Embryonic facial prominence (tissue), 1 donor: ENCODE measurements at regions not wholly inside any gene's neighbourhood (a gene's known extent, or its start where the extent isn't known, plus 50 kb on each side); places are given as distances from the start of the nearest gene placed in this dataset.
A peak's percentile ranks its signal among the peaks of the same experiment; 100 is the strongest.
"Not testable (repeated sequence)": the region's sequence is repeated elsewhere in the genome, so short reads cannot be mapped to it uniquely, and the experiment has no call there.

Experiments
- DNase-seq: peaks from one replicate; pipeline ENCODE4 v3.0.0-alpha.2; 2016; ENCODE audit errors: extremely low spot score

DNA sequence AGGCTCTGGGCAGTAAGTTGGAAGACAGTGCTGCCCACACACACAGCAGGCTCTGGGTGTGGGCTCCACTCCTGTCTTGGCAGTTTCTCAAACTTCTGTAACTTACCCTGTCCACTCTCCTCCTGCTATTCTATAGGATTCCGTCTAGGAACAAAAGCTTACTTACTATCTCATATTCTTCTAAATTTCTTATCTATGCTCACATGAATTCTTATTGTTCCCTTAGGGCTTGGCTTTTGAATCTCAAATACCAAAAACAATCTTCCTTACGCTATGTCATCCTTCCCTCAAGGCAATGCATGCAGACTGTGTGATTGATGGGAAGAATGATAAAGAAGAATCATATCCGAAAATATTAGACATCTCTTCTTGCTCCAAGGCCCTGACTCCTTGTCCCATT is 425.9 kb upstream of the ONECUT1 start:
- DNase-seq: no peak

GRCh38 chr15:53213336-53213735 is 423.2 kb upstream of the ONECUT1 start:
- DNase-seq: no peak

DNA sequence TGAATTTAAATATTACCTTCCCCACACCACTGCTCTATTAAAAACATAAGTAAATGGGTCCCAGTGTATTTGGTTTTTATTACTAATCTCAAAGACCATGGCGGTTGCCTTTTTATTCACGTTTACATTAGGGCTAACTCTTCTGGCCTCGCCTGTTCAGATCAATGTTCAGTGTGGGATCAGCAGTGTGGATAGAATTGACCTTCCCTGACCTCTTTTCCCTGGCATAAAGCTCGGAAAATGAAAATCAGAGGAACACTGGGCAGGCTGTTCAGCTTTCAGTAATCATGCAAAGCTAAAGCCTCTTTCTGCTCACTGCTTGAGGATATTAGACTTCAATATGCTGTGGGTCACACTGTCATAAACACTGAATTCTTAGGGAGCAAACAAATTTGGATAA is 422.6 kb upstream of the ONECUT1 start:
- DNase-seq: no peak

DNA sequence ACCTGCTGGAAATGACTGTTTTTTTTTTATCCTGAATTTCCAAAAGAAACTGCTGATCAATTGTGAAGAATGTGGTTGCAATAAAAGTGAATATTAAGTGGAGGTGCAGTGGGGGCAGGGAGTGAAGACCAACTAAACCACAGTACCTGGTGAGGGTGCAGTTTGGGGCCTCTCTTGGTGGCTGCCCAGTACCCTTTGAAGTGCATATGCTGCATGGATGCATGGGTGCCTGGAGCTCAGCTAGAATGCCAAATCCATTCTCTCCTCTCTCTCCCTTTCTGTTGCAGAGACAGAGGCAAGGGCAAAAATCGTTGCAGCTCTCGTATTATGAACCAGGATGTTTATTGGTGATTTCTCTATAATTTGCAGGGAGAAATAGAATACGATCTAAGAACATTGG is 420.5 kb upstream of the ONECUT1 start:
- DNase-seq: no peak

DNA sequence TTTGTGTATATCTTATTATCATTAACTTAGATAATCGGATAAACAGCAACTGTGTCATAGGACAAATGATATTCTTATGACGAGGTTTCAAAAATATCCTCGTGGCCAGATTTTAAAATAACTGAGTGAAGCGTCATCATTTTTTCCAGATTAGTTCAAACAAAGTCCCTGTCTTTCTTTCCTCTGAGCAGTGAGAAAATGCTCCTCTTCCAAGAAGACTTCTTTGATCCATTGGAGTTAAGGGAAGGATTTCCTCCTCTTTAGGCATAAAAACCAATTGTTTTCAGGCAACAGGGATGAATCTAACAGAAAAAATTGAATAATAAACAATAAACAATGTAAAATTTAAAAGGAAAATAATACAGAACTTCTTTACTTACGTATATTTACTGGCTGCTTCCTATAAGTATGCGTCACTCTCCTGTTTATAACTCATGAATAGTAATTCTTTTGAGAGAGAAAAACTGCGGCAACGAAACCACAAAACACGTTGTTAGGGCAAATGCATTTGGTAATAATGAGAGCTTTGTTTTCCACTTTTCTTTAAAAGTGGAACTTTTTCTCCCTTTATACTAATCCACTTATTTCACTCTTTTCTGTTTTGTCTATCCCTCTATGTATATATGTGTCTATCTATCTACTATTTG is 419.4 kb upstream of the ONECUT1 start:
- no peak for DNase-seq

DNA sequence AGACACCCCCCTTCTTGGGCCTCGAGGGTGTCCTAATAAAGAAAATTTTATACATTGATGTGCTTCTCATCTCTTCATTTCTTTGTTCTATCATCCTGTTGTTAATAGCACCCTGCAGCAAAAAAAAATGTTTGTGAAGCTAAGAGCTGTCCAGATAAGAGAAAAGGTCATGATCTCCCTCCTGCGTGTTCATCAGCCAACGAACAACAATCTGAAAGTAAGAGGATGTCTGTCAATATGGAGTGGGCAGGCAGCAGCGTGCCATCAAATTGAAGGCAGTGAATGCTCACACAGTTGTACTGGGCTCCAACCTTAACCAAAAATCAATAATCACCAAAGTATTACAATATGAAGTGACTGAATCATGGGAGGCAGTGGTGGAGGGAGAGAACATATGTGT is 418.6 kb upstream of the ONECUT1 start:
- no peak for DNase-seq

DNA sequence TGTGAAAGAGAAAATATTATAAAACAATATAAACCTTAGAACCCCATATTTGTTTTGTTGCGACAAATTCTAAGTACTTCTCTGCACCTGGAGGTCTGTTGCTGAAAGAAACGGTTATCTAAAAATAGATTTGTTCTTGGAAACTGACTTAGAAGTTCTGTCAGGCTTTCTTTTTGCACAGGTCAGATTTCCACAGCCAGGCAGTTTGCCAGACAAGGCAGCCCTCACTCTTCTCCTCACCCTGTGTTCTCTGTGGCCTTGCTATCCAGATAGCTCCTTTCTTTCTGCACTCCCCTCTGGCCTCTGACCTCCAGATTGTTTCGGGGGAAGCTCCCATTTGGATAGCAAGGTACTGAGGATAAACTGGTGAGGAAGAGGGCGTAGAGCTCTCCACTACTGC is 413.3 kb upstream of the ONECUT1 start:
- DNase-seq: no peak

DNA sequence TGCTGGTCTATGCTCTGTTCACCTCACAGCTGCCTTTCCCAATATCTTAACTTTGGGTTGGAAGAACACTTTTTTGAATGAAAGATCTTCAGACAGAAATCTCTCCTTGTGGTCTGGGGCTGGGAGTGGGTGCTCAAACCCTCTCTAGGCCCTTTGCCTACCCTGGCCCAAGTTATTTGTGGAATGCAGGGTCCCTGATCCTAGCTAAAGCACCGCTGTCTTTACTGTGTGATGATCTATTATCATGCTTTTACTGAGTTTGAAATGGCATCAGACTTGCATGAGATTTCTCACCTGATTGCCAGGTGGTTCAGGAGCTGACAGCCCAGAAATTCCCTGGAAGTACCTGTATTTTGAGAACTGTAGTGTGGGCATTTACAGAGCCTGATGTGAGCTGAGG is 412.7 kb upstream of the ONECUT1 start:
- DNase-seq: no peak

DNA sequence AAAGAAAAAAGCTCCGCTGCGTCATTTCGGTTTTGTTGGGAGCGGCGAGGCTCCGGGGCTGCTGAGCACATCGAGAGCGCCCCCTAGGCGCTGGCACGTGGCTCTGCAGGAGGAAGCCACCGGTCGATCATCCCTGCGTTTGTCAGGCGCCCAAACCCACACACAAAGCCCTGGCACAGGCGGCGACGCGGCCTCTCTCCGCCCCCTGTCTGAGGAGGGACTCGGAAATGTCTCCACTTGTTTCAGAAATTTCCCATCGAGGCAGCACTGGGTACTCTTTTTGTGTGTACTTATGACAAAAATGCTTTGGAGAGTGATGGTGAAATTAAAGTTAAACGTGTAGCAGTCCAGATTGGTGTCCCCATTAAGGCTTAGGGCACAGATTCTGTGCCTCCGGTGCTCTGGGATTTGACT is 407.3 kb upstream of the ONECUT1 start:
- peak; percentile 12 for DNase-seq

DNA sequence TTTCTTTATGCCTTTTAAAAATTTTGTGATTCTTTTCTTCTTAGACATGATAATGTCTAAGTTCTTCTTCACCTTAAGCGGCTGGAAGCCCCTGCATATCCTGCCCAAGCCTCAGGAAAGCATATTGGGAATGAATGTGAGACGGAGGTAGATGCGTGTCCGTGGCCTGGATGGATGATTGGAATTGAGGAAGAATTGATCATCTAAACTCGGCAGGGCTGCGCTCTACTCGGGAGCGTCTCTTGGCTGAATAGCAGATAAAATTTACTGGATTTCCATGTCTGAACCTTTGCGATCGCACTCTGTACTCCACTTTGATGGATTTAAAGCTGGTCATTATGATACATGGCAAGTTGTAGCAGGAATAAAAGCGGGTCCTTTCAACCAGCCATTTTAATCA is 406.7 kb upstream of the ONECUT1 start:
- no peak for DNase-seq

- DNase-seq: no peak
Measured at GRCh38 chr15:53196242-53196641, 406.1 kb upstream of the ONECUT1 start.

DNA sequence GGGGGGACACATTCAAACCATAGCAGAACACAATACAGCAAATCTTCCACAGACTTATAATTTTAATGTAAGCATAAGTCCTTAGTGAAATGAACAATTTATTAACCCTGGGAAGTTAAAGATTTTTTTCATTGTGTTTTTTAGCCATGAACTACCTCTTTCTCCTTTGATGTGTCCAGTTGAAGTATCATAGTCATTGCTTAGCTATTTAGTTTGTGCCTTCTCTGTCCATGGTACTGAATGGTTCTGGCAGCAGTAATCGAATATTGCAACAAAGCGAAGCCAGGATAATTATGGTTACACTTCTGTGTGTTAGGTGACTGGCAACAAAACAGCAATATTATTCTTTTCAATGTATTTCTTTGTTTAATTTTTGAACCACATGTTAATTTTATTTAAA is 403.0 kb upstream of the ONECUT1 start:
- DNase-seq: no peak

DNA sequence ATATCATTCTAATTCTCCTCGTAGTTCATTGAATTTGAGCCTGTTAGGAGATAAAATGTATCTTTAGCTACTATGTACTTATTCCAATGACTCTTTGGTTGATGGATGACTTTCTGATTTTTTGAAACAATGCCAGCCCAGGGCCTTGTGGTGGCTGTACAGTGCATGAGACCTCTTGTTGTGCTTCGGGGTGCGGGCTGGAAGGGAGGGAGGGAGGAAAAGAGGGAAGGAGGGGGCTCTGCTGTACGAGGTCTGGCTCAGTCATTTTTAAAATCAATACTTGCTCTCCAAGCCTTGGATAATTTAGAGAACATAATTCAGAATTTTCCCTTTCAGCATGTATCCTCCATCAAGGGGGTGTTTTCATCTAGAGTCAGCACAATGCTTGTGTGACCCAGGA is 399.7 kb upstream of the ONECUT1 start:
- no peak for DNase-seq

DNA sequence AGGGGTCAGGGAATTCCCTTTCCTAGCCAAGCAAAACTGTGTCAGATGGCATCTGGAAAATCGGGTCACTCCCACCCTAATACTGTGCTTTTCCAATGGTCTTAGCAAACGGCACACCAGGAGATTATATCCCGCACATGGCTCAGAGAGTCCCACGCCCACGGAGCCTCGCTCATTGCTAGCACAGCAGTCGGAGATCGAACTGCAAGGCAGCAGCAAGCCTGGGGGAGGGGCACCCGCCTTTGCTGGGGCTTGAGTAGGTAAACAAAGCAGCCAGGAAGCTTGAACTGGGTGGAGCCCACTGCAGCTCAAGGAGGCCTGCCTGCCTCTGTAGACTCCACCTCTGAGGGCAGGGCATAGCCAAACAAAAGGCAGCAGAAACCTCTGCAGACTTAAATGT is 393.3 kb upstream of the ONECUT1 start:
- not testable (repeated sequence) for DNase-seq

DNA sequence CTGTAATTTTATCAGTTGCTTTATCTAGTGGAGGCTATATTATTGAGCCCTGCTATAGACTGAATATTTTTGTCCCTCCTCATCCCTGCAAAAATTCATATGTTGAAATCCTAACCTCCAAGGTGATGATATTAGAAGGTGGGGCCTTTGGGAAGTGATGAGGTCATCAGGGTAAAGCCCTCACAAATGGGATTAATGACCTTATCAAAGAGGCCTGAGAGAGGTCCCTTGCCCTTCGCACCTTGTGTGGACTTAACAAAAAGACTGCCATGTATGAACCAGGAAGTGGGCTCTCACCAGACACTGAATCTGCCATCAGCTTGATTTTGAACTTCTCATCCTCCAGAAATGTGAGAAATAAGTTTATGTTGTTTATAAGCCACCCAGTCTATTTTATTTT is 381.4 kb upstream of the ONECUT1 start:
- DNase-seq: no peak

DNA sequence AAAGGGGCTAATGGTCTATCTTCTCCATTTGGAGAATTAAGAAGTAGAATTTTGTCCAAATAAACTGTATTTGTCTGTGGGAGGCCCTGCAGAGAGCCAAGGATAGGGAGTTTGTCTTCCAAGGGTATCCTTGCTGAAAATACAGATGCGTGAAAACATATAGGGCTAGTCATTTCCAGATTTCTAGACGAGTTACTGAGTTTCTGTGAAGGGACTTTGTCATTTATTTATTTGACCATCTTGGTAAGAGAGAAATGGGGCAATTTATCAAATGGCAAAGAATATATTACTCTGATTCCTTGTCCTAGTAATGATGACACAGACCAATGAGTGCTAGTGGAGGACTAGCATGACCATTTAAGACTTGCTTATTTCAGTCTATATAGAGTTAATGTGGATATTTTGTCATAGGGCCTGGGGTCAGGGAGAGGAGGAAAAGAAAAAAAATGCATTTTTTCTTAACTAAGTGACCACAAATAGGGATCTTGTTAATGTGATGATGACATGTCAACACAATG is 376.6 kb upstream of the ONECUT1 start:
- DNase-seq: no peak

- DNase-seq: no peak
Measured at GRCh38 chr15:53165988-53166683, 376.0 kb upstream of the ONECUT1 start.

- no peak for DNase-seq
Measured at GRCh38 chr15:53160092-53160704, 370.1 kb upstream of the ONECUT1 start.

GRCh38 chr15:53159458-53159857 is 369.3 kb upstream of the ONECUT1 start:
- DNase-seq: no peak

DNA sequence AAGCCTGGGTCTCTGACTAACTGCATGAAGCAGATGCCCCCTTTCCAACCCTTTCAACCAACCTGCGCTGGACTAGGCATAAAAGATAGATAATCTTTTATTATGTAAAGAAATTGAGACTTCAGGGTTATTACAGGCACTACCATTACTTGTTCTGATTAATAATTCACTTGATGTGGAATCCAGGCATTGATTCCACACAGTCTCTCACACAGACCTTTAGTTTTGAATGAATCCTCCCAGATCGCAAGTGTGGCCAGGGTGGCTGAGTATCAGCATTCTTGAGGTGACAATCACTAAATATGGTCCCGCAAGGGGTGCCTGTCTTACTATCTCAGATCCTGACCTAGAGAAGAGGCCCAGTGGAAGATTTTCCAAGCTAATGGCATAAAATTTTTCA is 368.9 kb upstream of the ONECUT1 start:
- no peak for DNase-seq

- DNase-seq: no peak
Measured at GRCh38 chr15:53133255-53133850, 343.2 kb upstream of the ONECUT1 start.

DNA sequence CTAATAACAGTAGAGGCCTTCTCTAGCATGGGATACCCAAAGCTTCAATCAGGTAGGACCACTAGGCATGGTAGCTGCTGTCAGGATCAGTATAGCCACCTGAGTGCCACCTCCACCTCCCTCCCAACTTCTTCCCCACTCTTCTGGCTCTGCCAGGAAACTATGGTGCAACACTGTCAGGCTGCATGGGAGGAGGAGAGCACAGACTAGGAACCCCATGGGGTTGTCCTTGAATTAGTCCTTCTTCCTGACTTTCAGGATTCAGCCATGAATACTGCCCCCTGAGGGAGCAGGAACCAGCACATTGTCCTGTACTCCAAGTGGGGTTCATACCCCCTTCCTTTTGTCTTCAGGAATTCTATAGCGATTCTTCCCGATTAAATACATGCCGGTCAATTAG is 340.8 kb upstream of the ONECUT1 start:
- no peak for DNase-seq
